K562 (cell line): ENCODE measurements at regions not wholly inside any gene's neighbourhood (a gene's known extent, or its start where the extent isn't known, plus 50 kb on each side); places are given as distances from the start of the nearest gene placed in this dataset.

Experiments
- GABPB2 ChIP-seq: fragments of 250-450 bp; sonication (Bioruptor Pico); conservative IDR thresholded peaks from 2 replicates; pipeline ENCODE4 v1.5.1; 2021; ENCODE audit warnings: mild to moderate bottlenecking
- HIVEP1 ChIP-seq: fragments of 250-450 bp; sonication (Bioruptor Pico); IDR thresholded peaks from 2 replicates; pipeline ENCODE4 v1.4.0; 2020; ENCODE audit warnings: mild to moderate bottlenecking
- SIRT6 ChIP-seq: IDR thresholded peaks from one replicate; pipeline ENCODE4 v1.6.1; 2012; ENCODE audit warnings: low read depth, mild to moderate bottlenecking, control low read depth, inconsistent platforms, low read length, moderate library complexity
- ZNF311 ChIP-seq: fragments of 250-450 bp; sonication (Bioruptor Pico); IDR thresholded peaks from 2 replicates; pipeline ENCODE4 v1.4.0; 2020; ENCODE audit warnings: mild to moderate bottlenecking, moderate library complexity
- TF ChIP-seq, protein P1 (sequence below): sonication (generic); formaldehyde crosslinking; IDR thresholded peaks from 2 replicates; pipeline ENCODE4 v1.8.0; 2023; ENCODE audit warnings: mild to moderate bottlenecking, missing genetic modification reagents
- TF ChIP-seq, protein P2 (sequence below): sonication (generic); formaldehyde crosslinking; IDR thresholded peaks from 2 replicates; pipeline ENCODE4 v1.8.1; 2023; ENCODE audit warnings: mild to moderate bottlenecking, missing genetic modification reagents

DNA sequence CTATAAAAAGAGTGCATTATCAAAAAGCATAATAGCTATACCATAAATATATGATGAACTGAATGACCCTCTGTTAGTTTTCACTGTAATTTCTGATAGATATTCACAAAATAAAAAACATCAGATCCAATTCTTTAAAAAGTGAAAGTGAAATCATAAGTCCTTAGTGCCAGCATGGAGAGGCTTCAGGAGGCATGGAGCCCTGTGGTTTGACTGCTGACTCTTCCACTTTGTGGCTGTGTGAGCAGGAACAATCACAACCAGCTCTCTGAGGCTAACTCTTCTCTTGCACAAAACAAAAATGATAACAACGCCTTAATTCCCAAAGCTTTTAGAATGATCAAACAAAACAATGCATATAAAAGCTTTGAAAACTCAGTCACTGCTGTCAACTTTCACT lies 1143.9 kb downstream of the PDHA2 start (continued):
- TF ChIP-seq, protein P1, sequence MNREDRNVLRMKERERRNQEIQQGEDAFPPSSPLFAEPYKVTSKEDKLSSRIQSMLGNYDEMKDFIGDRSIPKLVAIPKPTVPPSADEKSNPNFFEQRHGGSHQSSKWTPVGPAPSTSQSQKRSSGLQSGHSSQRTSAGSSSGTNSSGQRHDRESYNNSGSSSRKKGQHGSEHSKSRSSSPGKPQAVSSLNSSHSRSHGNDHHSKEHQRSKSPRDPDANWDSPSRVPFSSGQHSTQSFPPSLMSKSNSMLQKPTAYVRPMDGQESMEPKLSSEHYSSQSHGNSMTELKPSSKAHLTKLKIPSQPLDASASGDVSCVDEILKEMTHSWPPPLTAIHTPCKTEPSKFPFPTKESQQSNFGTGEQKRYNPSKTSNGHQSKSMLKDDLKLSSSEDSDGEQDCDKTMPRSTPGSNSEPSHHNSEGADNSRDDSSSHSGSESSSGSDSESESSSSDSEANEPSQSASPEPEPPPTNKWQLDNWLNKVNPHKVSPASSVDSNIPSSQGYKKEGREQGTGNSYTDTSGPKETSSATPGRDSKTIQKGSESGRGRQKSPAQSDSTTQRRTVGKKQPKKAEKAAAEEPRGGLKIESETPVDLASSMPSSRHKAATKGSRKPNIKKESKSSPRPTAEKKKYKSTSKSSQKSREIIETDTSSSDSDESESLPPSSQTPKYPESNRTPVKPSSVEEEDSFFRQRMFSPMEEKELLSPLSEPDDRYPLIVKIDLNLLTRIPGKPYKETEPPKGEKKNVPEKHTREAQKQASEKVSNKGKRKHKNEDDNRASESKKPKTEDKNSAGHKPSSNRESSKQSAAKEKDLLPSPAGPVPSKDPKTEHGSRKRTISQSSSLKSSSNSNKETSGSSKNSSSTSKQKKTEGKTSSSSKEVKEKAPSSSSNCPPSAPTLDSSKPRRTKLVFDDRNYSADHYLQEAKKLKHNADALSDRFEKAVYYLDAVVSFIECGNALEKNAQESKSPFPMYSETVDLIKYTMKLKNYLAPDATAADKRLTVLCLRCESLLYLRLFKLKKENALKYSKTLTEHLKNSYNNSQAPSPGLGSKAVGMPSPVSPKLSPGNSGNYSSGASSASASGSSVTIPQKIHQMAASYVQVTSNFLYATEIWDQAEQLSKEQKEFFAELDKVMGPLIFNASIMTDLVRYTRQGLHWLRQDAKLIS (CRISPR knock-in tag) = no peak
- TF ChIP-seq ZNF311 = no peak
- TF ChIP-seq, protein P2, sequence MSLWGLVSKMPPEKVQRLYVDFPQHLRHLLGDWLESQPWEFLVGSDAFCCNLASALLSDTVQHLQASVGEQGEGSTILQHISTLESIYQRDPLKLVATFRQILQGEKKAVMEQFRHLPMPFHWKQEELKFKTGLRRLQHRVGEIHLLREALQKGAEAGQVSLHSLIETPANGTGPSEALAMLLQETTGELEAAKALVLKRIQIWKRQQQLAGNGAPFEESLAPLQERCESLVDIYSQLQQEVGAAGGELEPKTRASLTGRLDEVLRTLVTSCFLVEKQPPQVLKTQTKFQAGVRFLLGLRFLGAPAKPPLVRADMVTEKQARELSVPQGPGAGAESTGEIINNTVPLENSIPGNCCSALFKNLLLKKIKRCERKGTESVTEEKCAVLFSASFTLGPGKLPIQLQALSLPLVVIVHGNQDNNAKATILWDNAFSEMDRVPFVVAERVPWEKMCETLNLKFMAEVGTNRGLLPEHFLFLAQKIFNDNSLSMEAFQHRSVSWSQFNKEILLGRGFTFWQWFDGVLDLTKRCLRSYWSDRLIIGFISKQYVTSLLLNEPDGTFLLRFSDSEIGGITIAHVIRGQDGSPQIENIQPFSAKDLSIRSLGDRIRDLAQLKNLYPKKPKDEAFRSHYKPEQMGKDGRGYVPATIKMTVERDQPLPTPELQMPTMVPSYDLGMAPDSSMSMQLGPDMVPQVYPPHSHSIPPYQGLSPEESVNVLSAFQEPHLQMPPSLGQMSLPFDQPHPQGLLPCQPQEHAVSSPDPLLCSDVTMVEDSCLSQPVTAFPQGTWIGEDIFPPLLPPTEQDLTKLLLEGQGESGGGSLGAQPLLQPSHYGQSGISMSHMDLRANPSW (CRISPR knock-in tag) = no peak
- no peak for TF ChIP-seq SIRT6
- no peak for TF ChIP-seq GABPB2 (CRISPR knock-in tag)
- TF ChIP-seq HIVEP1 (CRISPR knock-in tag) = no peak
